ENCODE measurements at regions not wholly inside any gene's neighbourhood (a gene's known extent, or its start where the extent isn't known, plus 50 kb on each side); places are given as distances from the start of the nearest gene placed in this dataset.

DNA sequence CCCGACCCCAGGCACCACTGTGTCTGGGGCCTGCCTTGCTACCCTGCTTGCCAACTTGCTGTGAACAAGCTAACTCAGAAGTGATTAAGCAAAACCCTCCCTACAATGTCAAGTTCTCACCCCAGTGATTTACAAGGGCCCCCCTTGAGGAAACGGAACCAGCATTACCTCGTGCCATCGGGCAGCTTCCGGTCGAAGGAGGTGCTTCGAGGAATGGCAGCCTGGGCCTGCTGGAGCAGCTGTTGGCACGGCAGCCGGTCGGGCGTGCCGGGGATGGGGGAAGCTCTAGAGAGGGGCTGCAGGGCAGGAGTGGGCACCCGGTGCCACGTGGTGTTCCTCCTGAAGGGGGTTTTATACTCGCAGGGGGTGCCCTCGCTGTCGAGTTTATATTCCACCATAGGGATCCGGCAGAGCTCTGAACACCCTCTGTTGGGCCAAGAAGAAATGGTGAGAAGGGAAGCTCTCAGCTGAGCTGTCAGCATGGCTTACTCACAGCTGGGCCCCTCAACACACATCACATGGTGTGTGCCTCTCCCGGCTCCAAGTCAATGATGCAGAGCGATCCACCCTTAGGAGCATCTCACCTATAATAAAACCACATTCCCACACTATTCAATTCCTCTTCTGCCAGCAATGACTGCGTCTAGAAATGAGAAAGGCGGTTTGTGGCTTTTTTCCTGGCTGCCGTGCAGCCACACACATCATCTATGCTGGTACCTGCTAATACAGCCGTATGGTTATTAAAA lies 184.4 kb downstream of the SIPA1L2 start:
- DNase-seq (ENCODE audit: low read depth in 2 of 2), result no peak

DNA sequence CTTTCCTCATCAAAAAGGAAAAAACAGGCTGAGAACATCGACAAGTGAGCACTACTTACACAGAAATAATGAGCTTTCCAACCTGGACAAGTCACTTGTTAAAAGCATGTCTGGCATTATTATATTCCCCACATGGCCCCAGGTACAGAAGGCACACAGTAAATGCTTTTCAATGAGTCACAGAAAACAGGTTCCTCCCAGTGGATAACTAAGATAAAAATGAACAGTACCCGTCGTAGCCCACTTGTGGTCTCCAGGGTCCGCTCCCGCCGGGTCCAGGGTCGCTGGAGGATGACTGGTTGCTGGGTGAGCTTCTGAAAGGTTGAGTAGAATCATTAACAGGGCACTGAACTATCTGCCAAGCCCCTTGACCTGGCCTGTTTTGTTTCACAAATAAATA lies 186.6 kb downstream of the SIPA1L2 start:
- no peak for DNase-seq (ENCODE audit: low read depth in 2 of 2)

DNA sequence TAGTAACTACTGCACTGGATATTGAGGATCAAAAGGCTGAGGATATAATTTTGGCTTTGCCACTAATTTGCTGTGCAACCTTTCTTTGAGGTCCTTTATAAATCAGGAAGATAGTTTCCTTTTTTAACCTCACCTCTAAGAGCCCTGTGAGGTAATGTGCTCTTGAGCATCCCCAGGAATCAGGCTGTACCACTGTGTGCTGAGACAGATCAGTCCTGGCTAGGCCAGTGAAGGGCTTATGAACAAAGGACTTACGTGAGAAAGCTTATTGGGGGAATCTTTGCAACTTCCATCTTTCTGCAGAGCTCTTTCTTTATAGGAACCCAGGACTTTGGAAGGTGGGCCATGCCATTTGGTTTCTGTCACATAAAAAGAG lies 188.9 kb downstream of the SIPA1L2 start:
- DNase-seq (ENCODE audit: low read depth in 2 of 2), result no peak

DNA sequence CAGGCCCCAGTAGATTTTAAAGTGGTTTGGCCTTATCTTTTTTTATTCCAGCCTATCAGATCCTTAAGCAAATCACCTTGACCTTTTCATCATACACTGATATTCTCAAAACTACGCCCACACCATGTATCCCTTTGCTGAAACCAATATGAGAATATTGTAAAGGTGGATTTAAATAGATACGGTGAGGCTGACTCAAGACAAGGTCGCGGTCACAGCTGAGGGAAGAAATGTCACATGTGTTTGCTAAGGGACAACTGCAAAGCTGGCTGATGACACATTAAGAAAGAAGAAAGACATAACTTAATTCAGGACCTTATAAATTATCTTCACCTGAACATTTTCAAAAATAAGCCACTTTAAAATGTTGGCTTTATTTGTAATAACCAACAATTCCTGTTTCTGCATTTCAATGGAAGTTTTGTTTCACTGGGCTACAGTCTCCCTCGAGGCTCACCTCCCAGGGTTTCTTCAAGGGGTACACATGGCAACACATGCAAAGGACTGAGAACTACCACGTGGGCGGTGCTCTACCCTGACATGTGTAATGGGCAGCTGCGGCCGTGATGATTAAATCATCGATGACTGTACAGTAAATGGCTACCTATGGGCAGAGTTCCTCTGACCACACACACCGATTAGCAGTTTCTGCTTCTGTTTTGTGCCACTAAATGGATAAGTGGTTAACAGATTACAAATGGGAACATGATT lies 189.5 kb downstream of the SIPA1L2 start:
- no peak for DNase-seq (ENCODE audit: low read depth in 2 of 2)

DNA sequence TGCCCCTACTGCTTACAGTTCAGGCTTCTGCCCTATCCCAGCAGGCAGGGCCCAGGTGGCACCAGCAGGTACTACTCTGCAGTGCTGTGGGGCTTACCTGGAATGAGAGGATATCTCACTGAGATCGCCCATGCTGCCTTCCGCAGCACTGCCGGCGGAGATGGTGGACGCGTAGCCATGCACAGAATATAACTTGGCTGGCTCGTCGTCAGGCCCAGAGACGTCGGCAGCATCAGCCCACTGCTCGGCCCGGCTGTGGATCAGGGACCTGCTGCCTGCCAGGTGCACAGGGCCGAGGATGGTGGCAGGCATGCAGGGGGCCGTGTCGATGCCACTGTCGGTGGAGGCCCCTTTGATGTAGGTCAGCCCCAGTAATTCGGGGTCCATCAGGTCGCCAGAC lies 190.9 kb downstream of the SIPA1L2 start:
- no peak for DNase-seq (ENCODE audit: low read depth in 2 of 2)

DNA sequence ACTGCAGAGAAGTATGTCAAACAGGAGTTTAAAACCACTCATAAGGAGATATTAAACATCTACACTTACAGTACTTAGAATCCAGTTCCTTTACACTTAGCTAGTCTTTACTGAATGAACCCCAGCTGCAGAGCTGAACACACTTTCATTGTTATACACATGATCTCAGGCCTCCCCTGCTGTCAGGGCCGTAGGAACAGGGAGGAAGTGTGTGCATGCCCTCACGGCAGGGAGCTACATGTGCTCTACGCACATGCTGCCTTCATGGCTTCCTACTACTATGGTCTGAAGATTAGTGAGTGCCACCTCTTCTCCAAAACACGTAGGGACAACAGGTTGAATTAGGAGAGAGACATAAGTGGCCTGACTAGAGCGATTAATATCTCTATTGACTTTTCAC lies 191.5 kb downstream of the SIPA1L2 start:
- no peak for DNase-seq (ENCODE audit: low read depth in 2 of 2)

DNA sequence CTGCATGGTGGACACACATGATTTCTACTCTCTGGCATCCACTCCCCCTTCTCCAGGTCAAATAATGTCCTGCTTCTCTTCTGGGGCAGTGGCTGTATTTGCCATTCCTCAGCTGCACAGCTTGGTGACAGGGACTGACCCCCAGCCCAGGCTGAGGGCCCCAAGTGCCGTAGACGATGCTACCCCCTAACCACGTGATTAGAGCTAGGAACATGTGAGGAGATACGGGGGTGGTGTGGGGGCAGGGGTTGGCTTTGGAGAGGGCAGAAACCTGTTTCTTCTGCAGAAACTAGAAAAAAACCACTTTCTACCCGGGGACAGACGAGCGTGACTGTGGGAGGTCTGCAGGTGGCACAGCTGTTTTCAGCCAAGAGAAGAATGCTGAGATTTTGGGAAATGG lies 192.4 kb downstream of the SIPA1L2 start:
- no peak for DNase-seq (ENCODE audit: low read depth in 2 of 2)

DNA sequence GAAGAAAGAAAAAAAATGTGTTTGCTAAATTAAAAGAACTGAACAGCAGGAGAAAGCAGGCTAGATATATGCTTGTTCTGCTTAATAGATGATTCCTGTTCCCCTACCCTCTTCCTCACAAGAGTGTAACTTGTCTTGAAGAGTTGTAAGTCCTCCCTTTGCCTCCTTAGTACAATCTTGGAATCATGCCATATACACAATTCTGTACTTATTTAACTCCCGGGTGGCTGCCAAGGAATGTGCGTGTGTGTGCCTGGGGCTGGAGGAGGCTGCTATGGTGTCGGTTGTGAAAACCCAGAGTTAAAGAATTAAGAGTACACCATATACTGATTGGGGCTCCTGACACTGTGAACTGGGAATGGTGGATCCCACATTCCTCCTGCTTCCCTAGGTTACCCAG lies 194.2 kb downstream of the SIPA1L2 start:
- no peak for DNase-seq (ENCODE audit: low read depth in 2 of 2)

DNA sequence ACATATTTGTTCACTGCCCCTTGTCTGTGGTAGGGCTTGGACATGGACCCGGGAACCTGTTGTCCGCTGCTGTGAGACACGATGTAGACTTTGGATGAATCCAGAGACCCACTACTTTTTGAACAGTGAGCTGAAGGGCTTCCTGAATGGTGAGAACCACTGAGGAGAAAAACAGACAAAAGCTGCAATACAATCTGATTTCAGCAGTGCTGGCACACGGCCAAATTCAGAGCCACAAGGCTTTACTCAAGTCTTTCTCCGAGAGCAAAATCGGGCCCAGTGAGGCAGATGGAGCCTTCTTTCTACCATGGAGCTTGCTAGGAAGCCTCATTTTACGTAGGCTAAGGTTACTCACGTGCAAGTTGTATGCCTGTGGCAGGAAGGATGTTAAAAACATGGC lies 197.6 kb downstream of the SIPA1L2 start:
- DNase-seq (ENCODE audit: low read depth in 2 of 2), result no peak

DNA sequence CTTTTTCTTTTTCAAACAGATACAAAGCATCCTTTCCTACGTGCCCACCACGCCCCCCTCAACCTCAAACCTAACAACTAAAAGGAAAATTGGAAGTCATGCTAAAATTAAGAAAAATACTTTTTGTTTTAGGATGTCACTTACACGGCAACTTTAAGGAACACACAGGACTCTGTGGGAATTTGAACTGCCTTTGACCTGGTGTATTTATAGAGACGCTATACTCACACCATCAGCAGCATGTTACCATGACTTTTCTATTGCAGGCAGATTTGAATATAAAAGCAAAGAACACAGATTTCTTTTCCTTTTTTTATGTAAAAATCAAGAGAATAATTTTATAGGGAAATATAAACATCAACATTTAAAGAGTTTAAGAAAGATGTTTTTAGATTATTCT lies 198.2 kb downstream of the SIPA1L2 start:
- DNase-seq (ENCODE audit: low read depth in 2 of 2), result no peak

DNA sequence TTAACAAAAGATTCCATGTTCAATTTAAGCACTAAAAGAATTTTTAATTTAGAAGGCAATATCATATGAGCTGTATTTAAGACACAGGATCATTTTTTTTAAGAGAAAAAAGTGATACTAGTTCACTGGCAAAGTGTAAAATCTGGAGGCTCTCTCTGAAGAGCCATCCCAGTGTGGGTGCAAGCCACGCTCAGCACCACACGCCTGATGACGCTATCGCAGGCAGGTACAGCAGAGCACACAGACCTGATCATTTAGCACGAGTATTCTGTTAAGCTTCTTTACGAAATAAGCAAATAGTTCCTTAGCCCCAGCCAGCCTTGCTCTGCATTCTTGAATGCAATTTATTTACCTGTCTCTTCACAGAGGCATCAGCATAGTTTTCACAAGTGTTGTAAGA lies 198.6 kb downstream of the SIPA1L2 start:
- no peak for DNase-seq (ENCODE audit: low read depth in 2 of 2)

DNA sequence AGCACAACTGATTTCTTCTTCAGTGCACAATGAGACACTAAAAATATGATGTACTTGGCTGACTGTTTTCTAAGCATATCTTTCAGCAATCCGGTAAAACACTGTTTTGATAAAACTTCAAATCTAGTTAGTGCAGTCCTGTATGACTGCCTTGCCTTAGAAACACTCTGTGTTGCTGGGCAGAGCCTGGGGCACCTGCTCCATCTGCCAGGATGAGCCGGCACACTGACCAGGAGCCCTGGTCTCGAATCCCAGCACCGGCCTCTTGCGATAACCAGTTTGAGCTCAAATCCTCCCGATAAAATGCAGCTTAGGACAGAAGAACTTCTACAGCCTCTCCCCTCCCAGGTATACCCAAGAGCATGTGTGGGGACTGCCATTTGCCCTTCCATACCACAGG lies 199.5 kb downstream of the SIPA1L2 start:
- no peak for DNase-seq (ENCODE audit: low read depth in 2 of 2)

DNA sequence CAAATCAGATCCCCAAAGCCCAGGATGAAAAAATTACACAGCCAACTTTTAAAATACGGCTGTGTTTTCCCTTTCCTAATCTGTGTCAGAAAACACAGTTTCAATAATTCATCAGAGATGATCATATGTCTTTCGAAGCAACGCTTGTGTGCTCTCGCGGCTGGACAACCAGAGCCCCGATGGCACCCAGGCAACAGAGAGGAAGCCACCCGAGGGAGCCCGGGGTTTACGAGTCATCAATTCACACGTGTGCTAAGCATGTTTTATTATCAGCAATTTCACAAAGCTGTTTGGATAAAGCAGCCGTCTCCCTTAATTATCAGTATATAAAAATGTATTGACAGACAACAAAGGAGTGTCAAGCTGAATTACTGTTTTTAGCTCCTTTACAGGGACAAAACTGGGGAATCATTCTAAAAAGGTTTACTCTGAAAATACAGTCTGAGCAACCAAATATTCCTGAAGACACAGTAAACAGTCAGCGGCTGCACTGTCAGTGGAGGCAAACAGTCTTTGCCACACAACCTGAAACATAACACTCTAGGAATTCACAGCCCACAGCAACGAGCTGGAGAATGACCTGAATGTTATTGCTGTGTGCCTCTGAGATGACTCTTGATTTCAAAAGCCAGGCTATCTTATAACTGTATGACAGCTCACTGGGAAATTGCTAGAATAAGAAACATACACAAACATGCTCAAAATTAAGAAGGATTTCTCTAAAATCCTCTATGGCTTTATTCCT lies 201.0 kb downstream of the SIPA1L2 start:
- no peak for DNase-seq (ENCODE audit: low read depth in 2 of 2)

DNA sequence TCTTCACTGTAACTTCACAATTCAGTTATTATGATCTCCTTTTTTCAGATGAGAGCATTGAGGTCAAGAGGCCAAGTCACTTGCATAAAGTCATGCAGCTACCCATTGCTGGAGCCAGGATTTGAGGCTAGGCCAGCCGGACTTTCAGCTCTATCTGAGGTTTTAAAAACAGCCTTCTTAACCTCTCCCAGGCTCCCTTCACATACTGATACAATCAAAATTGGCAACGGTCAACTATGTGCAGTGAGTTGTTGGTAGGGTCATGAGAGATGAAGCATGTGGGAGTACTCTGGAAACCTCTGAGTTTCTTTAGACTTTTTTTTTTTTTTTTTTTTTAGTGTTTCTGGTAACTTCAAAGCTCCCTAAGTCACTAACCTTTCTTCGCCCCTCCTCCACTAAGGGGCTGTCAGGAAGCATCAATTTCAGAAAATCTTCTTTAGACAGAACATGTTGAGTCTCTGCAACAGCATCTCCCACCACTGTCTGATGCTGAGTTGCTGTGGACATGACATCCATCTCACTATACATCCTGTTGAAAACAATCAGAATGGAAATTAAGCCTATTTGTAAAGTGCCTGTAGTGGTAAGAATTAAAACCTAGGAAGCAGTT lies 201.8 kb downstream of the SIPA1L2 start:
- DNase-seq (ENCODE audit: low read depth in 2 of 2), result no peak

DNA sequence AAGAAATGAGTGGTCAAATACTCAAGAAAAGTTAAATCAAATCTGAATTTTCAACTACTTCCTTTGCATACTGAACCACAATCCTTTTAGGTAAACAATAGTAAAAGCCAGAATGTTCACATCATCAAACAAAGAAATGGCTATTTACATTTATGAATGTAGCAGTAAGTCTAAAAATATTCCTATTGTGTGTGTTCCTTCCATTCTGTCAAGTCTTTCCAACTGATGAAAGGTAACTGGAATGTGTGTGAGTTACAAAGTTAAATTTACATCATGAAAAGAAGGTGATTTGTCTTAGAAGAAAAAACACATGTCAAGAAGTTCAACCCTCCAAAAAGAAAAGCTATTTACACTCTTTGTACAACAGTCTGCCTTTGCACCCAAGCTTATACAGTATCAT lies 203.1 kb downstream of the SIPA1L2 start:
- DNase-seq (ENCODE audit: low read depth in 2 of 2), result no peak

DNA sequence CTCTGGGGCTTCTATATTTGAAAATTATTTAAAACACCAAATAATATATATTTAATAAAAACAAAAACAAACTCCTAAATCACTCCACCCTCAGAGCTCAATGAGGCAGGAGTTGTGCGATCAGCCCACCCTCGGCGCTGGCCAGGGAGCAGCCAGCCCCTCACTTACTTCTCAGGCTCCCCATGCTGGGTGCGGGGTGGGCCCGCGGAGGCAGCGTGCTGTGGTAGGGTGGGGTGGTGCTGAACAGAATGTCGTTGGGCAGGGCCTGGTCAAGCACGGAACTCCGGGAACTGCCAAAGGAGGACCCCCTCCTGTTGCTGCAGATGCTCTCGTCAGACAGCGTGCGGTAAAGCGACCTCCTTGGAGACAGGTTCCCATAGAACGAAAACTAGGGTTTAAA lies 204.5 kb downstream of the SIPA1L2 start:
- no peak for DNase-seq (ENCODE audit: low read depth in 2 of 2)

DNA sequence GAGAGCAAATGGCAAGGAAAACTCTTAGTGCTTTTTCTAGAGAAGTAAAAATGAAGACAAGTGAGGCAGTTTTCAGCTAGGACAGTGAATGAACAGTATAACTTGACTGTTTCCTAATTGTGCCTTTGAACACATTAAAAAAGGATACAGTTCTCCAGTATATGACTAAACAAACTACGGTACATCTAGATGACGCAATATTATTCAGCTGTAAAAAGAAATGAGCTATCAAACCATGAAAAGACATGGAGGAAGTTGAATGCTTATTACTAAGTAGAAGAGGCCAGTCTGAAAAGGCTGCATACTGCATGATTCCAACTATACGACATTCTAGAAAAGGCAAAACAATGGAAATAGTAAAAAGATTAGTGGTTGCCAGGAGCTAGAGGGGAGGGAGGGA lies 206.3 kb downstream of the SIPA1L2 start:
- DNase-seq (ENCODE audit: low read depth in 2 of 2), result no peak

DNA sequence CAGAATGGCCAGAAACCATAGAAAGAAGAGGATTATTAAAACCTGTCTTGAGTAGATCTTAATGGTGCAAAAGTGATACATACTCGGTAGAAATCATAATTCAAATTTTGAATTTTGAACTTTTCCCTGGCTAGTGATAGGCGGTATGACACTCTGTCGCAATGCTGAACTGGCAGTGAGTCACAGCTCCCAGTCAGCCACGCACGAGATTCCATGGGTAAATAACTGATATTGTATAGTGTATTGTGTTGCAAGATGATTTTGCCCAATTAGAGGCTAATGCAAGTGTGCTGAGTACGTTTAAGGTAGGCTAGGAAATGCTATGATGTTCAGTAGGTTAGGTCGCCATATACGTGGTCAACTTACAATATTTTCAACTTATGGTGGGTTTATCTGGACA lies 207.0 kb downstream of the SIPA1L2 start:
- DNase-seq (ENCODE audit: low read depth in 2 of 2), result no peak

DNA sequence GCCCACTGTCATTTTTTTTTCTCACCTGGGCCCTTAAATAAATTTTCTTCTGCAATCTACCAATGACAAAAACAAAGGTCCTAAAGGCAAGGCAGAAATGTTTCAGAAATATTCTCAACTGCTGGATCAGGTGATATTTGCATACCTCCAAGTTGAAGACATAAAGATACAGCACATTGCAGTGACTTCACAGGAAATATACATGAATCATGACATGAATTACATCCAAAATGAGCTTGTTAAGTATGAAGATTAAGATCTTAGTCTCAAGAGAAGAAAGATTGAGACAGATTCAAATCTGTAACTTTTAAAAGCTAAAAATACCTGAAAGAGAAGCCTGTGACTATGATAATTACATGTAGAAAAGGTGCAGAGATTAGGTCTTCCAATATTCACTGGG lies 207.8 kb downstream of the SIPA1L2 start:
- DNase-seq (ENCODE audit: low read depth in 2 of 2), result no peak

DNA sequence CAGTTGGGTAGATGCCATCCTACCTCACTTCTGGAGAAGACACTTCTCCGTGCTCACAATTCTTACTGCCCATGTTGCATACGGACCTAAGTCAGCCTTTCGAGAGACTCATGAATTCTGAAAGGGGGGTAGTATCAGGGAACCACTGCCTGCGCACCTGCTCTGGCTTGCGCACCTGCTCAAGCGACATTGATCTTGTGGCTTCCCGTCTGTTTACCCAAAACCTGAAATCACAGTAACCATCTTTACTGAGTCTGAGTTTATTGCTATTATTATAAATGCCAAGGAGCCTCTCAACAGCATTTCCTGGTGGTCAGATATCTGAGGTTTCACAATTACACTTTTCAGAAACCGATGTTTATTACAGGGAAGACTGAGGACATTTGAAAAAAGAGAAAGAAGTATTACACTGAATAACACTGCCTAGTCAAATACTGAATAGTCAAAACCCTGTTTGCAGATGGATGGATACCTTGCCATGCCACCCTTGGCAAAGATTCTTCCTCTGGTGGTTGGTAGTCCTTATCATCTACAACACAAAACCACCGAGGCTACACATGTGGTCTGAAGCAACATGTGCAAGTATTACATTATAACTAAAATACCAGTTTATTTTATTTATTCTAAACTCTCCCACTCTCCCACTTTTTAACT lies 208.7 kb downstream of the SIPA1L2 start:
- no peak for DNase-seq (ENCODE audit: low read depth in 2 of 2)

DNA sequence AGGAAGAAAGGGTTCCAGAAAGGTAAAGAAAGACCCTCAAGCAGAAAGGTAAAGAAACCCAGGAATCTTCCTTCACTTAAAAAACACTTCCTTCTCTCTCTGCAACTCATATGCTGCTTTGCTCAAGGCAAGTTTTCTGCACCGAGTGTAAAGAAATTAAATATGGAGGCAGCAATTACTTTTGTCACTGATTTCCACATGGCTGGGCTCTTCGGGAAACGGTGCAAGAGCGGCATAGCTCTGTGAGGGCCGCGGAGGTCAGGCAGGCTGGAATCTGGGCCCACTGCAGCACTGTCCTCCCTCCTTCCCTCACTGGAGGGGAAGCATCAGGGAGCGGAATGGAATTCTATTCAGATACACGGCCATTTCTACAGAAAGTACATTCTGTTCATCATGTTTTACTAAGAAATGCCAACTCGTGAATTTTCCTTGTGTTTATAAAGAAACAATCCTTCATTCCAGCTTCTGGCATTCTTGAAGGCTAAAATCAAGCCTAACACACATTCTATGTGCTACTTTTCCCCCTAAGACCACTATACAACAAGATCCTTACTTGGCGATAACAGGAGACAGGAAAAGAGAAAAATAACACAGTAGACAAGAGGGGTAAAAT lies 212.2 kb downstream of the SIPA1L2 start:
- DNase-seq (ENCODE audit: low read depth in 2 of 2), result no peak

Data from stimulated activated CD4-positive, alpha-beta T cell treated with anti-CD3 and anti-CD28 coated beads, Interleukin-12 subunit alpha, Interleukin-12 subunit beta, amount 100 ng/mL, for 24 hours (primary cell).